HG03066 (cell line): ENCODE measurements at regions not wholly inside any gene's neighbourhood (a gene's known extent, or its start where the extent isn't known, plus 50 kb on each side); places are given as distances from the start of the nearest gene placed in this dataset.

Experiments
- ATAC-seq: cut with Tn5 transposase; IDR thresholded peaks from one replicate; pipeline ENCODE4 v1.9.1; 2021; ENCODE audit warnings: low read depth; ENCODE audit not compliant: unreplicated experiment

DNA sequence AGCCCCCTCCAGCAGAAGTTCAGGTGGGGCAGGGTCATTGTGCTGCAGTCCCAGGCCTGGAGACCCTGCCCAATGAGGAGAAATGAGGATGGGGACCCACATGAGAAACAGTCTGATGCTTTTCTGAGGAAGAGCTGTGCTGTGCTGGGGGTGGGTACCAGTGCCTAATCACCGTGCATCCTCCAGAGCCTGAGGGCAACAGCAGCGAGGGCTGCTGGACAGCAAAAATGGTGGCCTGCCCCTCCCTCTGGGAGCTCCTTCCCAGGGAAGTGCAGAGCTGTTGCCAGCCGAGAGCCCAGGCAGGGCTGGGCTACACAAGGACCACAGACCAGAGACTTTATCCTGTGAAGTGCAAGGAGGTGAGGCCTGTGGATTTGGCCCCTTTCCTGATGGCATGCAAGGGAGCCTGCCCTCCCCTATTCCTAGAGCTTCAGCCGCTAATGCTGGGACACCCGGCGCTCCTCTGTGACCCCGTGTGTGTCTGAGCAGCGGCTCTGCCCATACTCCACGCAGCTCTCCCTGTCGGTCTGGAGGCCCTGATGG, 134.8 kb downstream of the DSEL start:
- no peak for ATAC-seq

DNA sequence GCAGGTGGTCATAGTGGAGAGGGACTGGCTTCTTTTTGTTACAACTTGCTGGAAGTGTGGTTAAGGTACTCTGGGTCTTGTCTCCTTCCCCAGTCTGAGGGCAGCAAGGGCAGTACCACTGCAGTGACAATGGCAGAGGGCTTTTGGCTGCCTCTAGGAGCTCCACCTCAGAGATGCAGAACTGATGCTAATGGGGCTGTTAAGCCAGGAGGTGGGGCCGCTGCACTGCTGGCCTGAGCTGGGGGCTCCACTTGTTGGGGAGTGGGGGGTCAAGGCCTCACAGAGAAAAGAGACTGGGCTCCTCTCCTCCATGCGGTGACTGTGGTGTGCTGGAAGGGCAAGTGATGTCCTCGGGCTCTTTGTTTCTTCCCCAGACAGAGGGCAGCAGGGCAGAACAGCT, 135.7 kb downstream of the DSEL start:
- ATAC-seq: no peak

DNA sequence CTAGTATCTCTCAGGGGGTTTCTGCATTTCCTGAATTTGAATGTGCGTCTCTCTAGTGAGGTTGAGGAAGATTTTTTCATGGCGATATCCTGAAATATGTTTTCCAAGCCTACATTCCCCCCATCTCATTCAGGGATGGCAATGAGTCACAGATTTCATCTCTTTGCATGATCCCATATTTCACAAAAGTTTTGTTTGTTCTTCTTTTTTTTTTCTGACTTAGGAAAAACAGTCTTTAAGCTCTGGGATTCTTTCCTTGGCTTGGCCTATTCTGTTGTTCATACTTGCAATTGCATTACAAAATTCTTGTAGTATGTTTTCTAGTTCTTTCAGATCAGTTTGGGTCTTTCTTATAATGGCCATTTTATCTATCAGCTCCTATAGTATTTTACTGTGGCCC, 136.5 kb downstream of the DSEL start:
- ATAC-seq: no peak

DNA sequence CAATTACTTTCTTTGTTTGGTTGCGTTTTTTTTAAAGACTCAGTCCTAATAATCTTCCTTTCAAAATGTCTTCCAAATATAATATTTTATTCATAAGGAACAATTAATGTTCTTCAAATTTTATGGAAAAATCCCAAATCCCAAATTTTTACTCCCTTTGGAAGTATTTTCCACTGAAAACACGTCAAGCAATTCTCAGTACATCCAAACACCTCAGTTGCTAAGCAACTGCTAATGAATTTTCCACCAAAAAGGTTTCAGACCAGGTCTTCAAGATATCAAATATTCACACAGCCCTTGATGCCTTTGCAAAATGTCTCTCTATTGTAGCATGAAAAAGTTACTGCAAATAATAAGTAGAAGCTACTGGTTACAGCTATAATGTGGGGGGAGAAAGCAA, 140.1 kb downstream of the DSEL start:
- ATAC-seq: no peak

DNA sequence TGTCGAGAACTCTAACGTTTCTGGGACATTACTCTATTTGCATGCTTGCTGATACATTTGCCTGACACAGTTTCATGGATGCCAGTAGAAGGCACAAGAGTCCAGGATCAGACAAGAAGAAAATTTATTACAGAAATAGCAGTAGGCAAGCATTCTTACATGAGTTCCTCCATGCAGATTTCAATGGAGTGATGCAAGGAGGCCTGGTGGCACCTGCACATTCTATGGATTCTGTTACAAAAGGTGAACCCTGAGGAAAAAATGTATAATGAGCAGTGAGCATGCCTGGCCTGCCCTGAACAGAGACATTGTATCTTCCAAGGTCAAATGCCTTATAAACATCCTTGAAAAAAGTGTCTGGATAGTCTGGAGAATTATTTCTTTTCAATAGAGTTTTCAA, 142.9 kb downstream of the DSEL start:
- ATAC-seq: no peak

DNA sequence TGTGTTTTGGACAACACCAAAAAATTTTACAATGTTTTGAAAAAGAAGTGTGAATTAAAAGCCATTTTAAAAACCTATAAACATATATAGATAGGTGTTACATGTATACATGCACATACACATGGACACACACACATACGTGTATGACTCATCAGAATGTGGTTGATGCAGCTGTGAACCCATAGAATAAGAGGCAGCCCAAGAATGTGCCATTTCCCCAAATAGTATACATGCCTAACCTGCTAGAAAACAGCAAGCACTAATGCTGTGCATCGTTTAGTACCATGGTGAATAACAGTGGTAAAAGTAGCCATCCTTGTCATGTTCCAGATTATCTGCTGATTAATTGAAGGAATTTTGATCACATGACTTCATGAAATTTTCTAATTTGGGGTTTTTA, 149.0 kb downstream of the DSEL start:
- ATAC-seq: no peak

DNA sequence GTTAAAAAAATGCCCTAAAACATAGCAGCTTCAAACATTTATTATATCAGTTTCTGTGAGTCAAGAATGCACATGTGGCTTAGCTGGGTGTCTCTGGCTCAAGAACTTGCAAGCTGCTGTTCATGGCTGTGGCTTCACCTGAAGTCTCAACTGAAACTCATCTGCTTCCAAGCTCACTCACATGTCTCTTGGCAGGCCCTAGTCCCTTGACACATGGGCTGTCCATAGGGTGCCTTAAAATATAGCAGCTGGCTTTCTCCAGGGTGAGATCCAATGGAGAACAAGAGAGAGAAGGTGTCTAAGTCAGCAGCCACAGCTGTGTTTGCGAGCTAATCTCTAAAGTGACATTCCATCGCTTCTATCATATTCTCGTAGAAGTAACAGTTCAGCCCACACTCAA, 152.8 kb downstream of the DSEL start:
- no peak for ATAC-seq

DNA sequence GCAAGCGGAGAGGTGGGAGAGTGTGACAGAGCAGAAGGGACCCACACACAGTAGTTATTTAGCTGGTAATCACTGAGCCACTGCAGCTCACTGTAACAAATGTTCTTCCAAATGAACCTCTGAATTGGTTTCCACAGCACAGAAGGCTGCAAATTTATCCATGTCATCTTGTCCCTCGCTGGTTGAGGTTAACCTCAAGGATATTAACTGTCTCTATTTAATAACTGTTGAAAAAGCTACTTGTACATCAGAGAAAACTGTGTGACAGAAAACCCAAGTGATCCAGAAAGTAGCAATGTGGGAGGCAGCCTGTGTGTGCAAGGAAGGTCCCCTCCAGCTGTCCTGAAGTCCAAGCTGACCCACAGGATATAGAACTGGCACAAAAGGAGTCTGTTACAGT, 153.6 kb downstream of the DSEL start:
- ATAC-seq: no peak

DNA sequence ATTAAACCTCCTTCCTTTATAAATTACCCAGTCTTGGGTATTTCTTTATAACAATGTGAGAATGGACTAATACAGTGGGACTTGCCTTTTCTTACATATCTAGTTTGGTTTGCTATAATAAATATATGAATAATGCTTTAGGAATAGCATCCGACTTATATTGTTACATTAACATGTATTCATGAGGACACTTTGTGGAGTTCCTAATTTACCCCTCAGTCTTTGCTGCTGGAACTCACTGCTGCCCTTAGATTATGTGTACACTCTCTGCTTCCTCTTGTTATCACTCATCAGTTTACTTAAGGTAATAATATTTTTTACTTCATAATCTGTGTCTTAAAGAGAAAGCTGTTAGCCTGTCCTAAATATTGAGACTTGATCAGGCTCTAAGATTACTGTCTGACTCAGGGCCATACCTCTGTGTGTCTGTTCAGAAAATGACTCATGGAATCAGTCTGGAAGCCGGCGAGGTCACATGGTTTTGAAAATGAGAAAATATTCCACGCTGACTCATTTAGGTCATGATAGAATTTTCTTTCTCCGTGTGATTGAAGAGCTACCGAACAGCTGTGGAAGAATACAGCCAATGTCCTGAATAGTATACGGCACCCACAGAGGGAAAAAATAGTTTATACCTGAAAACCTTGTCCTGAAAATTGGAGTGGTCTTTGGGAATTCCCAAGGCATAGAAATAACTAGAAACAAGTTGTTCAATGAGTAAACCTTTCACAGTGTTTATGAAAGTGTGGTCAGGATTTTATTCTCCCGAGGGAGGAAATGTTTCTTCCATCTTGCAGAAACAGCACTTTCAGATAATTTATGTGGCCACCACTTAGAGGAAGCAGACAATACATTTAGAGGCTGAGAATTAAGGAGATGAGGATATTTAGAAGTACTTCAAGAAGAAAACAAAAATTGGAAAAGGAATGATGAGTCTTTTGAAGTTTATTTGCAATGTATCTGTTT, 156.4 kb downstream of the DSEL start:
- peak; percentile 82 for ATAC-seq

DNA sequence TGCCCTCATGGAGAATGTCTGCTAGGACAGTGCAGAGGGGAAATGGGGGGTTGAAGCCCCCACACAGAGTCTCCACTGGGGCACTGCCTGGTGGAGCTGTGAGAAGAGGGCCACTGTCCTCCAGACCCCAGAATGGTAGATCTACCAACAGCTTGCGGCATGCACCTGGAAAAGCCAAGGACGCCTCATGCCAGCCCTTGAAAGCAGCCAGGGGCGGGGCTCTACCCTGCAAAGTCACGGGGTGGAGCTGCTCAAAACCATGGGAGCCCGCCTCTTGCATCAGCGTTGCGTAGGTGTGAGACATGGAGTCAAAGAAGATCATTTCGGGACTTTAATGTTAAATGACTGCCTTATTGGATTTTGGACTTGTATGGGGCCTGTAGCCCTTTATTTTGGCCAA, 157.6 kb downstream of the DSEL start:
- no peak for ATAC-seq

DNA sequence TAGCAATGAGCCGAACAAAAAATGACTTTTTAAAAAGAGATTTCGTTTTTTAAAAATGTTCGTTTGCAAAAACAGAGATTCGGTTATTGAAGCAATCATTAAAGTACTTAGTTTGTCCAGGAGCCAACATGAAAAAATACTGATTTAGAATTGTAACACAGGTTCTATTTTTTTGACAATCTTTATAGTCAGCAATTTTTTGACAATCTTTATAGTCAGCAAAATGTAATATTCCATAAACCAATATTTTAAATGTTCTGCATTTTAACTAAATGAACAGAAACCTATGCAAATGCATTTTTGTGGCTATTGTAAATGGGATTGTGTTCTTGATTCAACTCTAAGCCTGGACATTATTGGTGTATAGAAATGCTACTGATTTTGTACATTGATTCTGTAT, 161.8 kb downstream of the DSEL start:
- no peak for ATAC-seq

DNA sequence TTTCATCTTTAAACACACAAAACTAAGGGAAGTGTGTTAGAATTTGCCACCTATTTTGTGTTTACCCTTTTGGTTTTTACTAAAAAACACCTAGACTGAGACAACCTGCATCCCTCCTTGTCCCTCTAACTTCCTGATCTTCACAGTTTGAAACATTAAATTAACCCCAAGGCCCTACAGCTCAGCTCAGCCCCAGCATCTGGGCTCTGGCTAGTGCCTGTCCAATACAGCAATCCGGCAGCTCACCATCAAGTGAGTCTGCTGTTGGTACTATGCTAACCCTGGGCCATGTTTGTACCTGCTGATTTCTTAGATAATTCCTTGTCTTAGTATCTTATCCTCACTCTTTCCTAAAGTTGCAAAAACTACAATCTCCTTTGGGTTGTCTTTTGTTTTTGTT, 162.4 kb downstream of the DSEL start:
- ATAC-seq: no peak

DNA sequence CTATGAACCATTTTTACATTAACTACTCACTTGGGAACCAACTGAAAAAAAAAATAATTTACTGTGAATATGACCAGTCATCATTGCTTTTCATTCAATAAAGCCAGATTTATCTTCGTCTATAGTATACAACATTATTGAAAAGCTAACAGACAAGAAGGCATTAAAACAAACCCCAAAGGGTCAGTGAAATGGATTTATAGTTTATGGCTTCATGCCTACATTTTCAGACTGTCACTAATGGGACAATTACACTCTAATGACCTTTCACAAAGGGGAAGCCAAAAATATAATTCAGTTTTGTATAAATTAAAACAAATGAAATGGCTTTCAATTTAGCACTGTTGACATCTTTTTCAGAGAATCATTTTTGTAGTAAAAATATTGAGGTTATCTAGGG, 169.1 kb downstream of the DSEL start:
- ATAC-seq: no peak

DNA sequence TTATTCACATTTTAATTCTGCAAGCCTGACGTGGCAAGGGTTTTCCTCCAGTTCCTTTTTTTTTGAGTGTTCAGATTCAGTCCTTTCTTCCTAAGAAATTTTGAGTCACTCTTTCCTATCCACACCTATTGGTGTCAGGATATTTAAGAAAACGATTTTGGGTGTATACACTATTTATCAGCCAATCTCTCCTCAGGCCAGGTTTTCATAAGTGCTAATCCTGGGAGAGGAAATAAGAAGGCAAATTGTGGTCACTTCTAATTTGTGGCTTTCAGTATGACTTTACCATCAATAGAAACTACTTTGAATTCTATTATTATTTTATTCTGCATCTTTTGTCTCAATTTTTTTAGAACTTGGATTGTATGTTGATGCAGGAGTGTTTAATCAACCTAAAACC, 174.4 kb downstream of the DSEL start:
- no peak for ATAC-seq

DNA sequence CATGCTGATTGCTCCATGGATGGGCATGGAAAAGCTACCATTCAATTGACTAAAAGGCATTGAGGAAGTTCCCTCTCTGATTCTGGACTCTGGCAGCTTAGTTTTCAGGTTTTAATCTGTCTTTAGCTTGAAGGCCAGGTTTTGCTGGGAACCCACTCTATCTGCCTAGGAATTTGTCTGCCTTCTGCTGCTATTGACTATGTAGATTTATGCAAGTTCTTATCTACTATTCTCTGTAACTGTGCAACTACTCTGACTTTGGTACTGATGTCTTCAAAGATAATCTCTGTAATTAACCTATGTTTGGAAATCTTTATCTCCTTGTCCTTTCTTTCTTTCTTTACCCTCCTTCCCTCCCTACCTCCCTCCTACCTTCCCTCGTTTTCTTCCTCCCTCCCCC, 178.8 kb downstream of the DSEL start:
- no peak for ATAC-seq

DNA sequence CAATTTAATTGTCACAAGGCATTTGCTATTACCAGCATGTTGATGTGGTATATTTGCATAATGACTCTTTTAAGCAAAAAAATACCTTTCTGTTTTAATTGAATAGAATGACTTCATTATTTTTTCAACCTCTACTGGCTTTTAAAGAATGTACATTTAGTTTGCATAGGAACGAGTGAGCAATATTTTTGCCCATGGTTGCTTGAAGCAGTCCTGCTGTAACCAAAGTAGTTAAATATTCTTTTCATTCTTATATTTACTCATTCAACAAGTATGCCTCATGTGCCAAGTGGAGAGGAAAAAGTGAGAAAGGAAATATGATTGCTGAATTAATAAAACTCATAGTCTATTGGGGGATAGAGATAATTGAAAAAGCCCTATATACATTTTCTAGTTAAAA, 184.7 kb downstream of the DSEL start:
- no peak for ATAC-seq

DNA sequence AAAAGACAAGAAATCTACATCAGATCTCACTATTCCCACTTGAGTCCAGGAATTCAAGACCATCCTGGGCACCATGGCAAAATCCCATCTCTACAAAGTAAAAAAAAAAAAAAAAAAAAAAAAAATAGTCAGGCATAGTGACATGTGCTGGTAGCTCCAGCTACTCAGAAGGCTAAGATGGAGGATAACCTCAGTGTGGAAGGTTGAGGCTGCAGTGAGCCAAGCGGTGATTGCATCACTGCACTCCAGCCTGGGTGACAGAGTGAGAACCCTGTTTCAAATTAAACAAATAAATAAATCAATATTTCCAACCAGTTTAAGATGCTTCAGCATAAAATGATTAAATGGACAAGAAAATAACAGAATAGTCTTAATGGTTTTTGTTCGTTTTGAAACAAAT, 197.4 kb downstream of the DSEL start:
- ATAC-seq: no peak

DNA sequence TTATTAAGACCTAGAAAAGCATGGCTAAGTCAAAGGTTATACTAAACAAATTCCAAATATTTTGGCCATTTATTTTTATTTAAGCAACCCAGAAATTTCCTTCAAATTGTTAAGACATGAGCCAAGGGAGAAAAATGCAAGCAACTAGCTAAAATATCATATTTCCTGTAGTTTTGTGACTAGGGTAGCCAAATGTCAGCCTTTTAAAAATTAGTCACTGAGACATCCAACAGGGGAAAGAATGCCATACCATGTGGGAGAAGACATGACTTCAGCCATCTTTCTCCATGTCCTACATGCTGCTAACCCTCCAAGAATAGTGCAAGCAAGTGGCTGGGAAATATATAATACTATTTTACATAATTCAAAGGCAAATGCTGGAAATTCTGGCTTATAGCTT, 197.9 kb downstream of the DSEL start:
- ATAC-seq: no peak

DNA sequence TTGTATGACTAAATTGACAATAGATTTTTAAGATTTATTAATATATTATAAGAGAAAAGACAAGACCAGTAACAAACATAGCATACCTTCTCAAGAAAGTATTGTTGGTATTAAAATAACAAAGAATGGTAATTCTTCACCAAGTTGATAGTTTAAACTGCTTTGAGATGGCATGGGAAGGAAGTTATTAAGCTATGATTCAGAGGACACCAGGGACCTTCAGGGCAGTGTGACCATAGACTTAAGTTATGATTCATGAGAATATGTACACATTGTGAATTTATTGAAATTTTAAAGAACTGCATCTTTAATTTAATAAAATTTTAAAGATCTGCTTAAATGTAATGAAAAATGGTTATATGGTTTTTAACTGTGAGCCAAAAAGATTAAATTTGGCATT, 205.7 kb downstream of the DSEL start:
- ATAC-seq: no peak

DNA sequence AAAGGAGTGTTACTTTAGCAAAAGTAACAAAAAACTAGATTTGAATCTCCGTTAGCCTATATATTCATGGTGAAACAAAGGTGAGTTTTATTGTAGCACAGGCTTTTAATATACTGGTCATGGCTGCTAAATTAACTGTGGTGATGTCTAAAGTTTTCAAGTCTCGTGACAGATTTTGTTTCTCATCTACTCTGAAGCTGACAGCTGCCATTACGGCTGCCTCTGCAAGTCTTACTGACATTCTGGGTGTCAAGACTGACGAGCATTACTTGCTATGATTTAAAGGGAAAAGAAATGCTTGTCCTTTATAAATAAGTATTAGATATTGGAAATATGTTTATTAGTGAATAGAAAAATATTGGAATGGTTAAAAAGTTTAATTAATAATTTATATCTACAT, 207.7 kb downstream of the DSEL start:
- no peak for ATAC-seq

DNA sequence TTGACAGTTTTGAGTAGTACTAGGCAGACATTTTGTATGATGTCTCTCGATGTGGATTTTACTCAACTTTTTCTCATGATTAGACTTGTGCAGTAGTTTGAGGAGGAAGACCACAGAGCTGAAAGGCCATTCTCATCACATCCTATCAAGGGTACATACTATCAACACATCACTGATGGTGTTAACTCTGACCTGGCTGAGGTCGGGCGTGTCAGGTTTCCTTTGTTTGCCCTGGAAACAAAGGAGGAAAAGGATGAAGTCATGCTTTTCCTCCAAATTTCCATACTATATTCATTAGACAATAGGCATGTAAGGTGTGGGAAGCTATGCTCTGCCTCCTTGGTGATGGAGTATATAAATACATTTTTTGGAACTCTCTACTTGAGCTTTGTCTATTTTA, 211.1 kb downstream of the DSEL start:
- no peak for ATAC-seq

DNA sequence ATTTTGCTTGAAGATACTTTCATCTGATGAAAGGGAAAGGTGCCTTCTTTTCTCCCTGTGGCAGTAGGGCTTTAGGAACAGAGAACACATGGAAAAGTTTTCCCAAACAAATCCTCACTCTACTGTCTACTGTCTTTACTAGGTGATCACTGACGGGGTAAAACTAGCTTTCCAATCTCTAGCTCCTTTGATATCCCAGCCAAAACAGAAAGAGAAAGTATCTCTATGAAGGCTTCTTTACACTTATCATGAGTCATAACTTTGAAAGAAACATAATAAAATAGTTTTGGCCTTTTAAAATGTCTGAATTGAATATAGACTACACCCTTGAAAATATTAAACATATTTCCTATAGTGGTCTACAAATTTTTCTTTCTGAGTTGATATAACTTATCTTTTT, 214.5 kb downstream of the DSEL start:
- no peak for ATAC-seq
